Mucosa of rectum (tissue), 2 donors: ENCODE measurements at regions not wholly inside any gene's neighbourhood (a gene's known extent, or its start where the extent isn't known, plus 50 kb on each side); places are given as distances from the start of the nearest gene placed in this dataset.

Experiments used
- H3K27ac ChIP-seq, 2 donors: one replicate each; pipeline ENCODE4 v1.7.0; 2013; ENCODE audit warnings: inconsistent platforms in 2 of 2, low read depth in 2 of 2, low read length in 2 of 2
- H3K27me3 ChIP-seq, 2 donors: one replicate each; pipeline ENCODE4 v1.7.0; 2013; ENCODE audit warnings: low read length in 2 of 2; ENCODE audit not compliant: control insufficient read depth in 2 of 2, insufficient read depth in 2 of 2
- H3K36me3 ChIP-seq, 2 donors: one replicate each; pipeline ENCODE4 v1.7.0; 2013; ENCODE audit warnings: low read length in 2 of 2; ENCODE audit not compliant: control insufficient read depth in 2 of 2, insufficient read depth in 2 of 2
- H3K4me1 ChIP-seq, 2 donors: one replicate each; pipeline ENCODE4 v1.7.0; 2013; ENCODE audit warnings: low read length in 2 of 2, mild to moderate bottlenecking in 1 of 2; ENCODE audit not compliant: control insufficient read depth in 2 of 2, insufficient read depth in 2 of 2
- H3K4me3 ChIP-seq, 2 donors: one replicate each; pipeline ENCODE4 v1.7.0; 2013; ENCODE audit warnings: low read length in 2 of 2
- H3K9ac ChIP-seq, 2 donors: one replicate each; pipeline ENCODE4 v1.7.0; 2013; ENCODE audit warnings: low read length in 2 of 2, low read depth in 1 of 2, mild to moderate bottlenecking in 1 of 2
- H3K9me3 ChIP-seq, 2 donors: one replicate each; pipeline ENCODE4 v1.7.0; 2013; ENCODE audit warnings: low read length in 2 of 2; ENCODE audit not compliant: control insufficient read depth in 2 of 2
- donor health status: healthy.
- donor health status: Normal muscosa, but diverticular disease.

DNA sequence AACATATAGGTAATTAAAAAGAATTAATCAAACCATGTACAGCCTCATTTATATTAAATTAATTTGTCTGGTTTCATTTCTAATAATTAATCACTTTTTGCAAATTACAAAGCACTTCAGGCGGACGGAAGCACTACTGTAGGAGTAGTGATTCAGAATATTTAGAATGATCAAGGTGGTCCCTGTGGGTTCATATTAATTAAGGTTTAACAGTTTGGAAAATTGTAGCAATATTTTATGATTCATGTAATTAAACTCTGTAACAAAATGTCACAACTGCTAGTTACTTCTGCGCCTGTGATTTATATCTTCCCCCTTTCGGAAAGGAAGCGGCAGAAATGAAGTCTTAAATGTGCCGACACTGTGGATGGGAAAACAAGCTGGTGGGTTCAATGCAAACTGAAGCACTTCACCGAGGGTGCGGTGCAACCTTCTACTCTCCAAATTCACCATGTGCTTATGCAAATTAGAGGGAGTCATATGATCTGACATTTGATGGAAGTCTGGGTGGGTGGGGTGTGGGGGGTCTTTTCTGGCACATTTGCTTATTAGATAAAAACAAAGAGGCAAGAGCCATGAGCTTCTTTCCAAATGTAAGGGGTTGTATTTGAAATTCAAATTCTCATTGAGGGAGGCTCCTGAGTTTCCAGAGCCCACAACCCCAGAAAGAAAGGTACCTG is 679.4 kb downstream of the TOX3 start:
- H3K4me1 ChIP-seq: no peaks in the 10 kb centered on the region
- H3K9ac ChIP-seq: no peak overlapping the region
- no peaks in the 10 kb centered on the region for H3K36me3 ChIP-seq
- H3K27me3 ChIP-seq: no peaks in the 10 kb centered on the region
- no peaks in the 10 kb centered on the region for H3K9me3 ChIP-seq
- no peak overlapping the region for H3K4me3 ChIP-seq
- H3K27ac ChIP-seq: no peak overlapping the region

DNA sequence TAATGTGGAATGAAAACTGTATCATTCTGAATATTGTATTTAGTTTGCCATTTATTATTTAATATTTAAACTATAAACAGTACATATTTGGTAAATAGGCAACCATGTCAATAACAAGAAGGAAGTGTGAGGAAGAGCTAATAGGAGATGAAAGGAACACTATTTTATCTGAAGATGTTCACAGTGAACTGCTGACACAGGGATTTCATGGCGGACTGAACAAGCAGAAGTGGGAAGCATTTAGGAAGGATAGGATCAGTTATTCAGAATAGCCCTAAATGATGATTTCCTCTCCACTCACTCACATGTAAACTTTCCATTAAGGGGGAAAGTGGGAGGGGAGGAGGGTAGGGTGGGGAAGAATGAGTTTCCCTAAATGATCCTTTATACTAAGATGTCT is 682.4 kb downstream of the TOX3 start:
- Histone ChIP-seq H3K9ac (no peak overlapping the region), H3K9me3 (no peaks in the 10 kb centered on the region), H3K27me3 (no peaks in the 10 kb centered on the region), H3K27ac (no peak overlapping the region), H3K36me3 (no peaks in the 10 kb centered on the region), H3K4me1 (no peaks in the 10 kb centered on the region), H3K4me3 (no peak overlapping the region)

DNA sequence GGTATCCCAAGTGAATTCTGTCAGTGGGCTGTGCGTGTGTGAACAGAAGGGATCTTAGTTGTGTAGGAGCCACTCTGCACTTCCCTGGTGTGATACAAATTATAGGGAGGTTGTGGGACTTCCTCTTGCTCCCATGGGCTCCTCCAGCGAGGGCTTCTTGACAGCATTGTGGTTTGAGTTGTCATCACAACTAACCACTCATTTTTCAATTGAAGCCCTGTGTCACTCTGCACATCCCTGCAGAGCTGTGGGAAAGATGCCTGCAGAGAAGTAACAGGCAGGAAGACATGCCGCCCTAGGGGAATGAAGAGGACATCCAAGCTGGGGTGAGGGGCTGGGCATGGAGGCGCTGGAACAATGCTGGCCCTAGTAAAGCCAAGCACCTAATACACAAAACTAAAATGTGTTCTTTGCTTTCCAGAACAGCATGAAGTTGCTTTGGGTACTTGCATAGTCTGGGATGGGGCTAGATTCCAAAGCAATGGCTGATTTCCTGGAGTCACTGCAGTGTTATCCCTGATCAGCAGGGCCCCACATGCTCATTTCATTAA is 692.5 kb downstream of the TOX3 start:
- Histone ChIP-seq H3K9ac (no peak overlapping the region), H3K27me3 (no peaks in the 10 kb centered on the region), H3K27ac (no peak overlapping the region), H3K4me1 (no peaks in the 10 kb centered on the region), H3K4me3 (no peak overlapping the region), H3K9me3 (no peaks in the 10 kb centered on the region), H3K36me3 (no peaks in the 10 kb centered on the region)

DNA sequence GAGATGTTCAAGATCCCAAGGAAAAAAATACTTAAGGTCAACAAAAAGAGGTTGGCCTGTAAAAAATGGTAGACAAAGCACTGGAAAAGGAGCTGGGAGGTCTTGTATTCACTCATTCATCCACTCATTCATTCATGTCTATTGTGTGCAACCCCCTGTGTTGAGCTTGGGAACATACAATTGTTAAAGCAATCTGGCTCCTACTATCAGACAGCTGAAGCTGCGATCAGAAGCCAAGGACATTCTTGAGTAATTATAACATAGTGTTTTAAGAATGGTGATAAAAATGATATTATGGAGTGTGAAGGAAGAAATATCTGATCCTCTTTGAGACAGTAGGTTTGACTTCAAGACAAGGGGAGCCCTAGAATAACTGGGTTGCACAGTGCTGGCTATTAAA is 693.4 kb downstream of the TOX3 start:
- Histone ChIP-seq H3K9ac (no peak overlapping the region), H3K36me3 (no peaks in the 10 kb centered on the region), H3K4me1 (no peaks in the 10 kb centered on the region), H3K27ac (no peak overlapping the region), H3K27me3 (no peaks in the 10 kb centered on the region), H3K4me3 (no peak overlapping the region), H3K9me3 (no peaks in the 10 kb centered on the region)

DNA sequence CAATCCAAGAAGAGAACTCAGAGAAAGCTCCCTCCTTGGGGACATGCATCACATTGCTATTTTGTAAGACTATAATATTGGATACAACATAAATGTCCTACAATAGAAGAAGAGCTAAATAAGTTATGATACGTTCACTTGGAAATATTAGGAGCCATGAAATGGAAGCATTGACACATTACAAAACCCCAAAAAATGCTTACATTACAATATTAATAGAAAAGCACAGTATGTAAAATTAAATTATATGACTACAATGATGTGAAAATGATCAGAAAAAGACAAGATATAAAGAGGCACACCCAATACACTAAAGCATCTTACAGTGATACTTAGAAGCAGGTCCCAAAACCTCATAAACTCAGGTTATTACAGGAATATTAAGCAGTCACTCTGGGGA is 694.1 kb downstream of the TOX3 start:
- no peaks in the 10 kb centered on the region for H3K36me3 ChIP-seq
- no peaks in the 10 kb centered on the region for H3K27me3 ChIP-seq
- no peaks in the 10 kb centered on the region for H3K4me1 ChIP-seq
- H3K4me3 ChIP-seq: no peak overlapping the region
- H3K9ac ChIP-seq: no peak overlapping the region
- H3K9me3 ChIP-seq: no peaks in the 10 kb centered on the region
- no peak overlapping the region for H3K27ac ChIP-seq

DNA sequence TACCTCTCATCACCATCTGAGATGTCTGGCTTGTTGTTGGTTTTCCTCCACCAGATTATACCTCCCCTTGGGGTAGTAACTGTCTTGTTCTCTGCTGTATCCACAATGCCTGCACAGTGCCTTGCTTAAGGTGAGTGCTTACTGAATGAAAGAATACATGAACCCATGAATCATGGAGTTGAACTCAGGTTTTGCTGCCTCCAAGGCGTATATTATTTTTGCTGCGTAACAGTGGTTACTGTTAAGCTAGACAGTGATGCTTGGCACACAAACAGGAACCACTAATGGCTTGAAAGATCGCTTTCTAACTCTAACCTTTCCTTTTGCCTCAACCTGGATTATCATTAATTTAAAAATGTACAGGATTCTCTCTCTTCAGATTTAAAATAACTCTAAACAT is 695.8 kb downstream of the TOX3 start:
- Histone ChIP-seq H3K4me1 (no peaks in the 10 kb centered on the region), H3K4me3 (no peak overlapping the region), H3K9ac (no peak overlapping the region), H3K27ac (no peak overlapping the region), H3K27me3 (no peaks in the 10 kb centered on the region), H3K36me3 (no peaks in the 10 kb centered on the region), H3K9me3 (no peaks in the 10 kb centered on the region)

DNA sequence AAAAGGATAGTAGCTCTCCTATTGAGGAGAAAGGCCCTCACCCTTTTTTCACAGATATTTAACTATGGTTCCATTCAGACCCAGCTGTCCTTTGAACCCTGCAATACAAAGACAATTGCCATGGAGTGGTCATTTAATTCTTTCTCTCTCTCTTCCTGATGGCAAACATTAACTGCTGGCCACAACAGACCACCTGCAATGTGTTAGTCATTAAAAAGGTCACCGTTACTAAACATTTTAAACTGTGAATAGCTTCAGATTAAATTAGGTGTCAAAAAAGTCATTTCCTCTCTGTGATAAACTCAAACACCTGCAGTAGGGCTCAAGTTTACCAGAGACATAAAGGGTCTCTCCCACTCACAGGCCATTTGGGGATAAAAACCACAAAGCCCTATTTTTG is 697.2 kb downstream of the TOX3 start:
- Histone ChIP-seq H3K27me3 (no peaks in the 10 kb centered on the region), H3K9me3 (no peaks in the 10 kb centered on the region), H3K9ac (no peak overlapping the region), H3K36me3 (no peaks in the 10 kb centered on the region), H3K4me3 (no peak overlapping the region), H3K4me1 (no peaks in the 10 kb centered on the region), H3K27ac (no peak overlapping the region)

DNA sequence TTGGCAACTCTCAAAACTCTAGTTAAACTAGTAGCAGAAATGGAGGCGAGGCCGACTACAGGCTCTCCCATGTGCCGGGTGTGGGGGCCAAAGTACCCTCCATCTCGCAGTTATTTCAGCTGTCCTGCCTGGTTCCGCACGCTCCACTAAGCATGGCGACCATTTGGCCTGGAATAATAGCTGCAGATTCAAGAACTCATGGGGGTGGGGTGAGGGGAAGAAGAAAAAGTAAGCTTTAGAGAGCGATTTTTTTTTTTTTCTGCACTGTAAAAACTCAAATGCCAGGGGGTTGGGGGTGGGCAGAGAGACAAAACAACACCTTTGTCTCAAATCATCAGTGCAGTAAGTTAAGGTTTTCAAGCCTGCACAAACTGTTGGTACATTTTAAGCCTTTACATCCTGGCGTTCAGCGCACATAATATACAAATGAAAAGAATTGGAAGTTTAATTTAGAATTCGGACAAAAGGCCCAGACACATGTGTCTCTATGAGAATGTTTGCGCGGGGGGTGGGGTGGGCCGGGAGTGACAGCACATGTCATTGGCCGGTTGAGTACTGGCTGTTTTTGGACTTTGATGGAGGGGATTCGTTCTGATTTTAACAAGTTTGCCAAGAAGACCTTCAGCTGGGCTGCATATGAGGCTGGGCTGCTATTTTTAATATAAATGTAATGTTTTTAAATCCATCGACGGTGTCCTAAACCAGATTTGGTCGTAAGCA is 694.7 kb upstream of the SALL1 start:
- no peak overlapping the region for H3K4me3 ChIP-seq

DNA sequence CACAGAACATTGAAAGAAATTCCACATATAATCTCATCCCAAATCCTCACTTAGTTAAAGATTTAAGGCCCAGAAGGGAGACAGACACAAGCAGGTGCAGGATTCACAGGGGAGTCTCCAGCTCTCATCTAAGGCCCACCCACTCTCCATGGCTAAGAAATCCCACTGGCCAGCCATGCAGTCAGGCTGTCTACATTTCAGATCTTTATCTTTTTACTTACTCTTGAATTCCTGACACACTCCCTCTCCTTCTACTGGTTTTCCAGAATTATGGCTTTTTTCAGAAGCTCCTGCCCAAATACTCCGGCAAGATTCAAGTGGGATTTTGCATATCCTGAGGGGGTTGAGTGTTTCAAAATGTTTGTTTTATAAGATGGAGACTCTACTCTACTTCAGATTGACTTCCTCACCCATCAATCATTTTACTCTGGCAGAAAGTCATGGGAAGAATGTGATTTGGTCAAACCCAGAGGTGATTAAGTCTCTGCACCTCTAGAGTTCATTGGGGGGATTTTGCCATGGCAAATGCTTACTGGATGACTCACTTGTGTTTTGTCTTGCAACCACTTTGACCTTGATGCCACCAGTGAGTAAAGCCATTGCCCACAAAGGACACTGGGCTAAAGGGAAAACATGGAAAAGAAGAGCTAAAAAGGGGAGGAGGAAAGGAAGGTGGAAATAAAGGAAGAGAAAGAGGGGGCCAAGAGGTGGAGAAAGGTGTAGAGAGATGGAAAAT is 688.8 kb upstream of the SALL1 start:
- H3K27me3 ChIP-seq: no peaks in the 10 kb centered on the region
- H3K4me1 ChIP-seq: no peaks in the 10 kb centered on the region
- H3K9me3 ChIP-seq: no peaks in the 10 kb centered on the region
- no peak overlapping the region for H3K4me3 ChIP-seq
- no peak overlapping the region for H3K9ac ChIP-seq
- H3K27ac ChIP-seq: no peak overlapping the region
- no peaks in the 10 kb centered on the region for H3K36me3 ChIP-seq

More for the DNA sequence above, 694.7 kb upstream of the SALL1 start:
- Histone ChIP-seq H3K9me3 (no peaks in the 10 kb centered on the region), H3K4me1 (no peaks in the 10 kb centered on the region), H3K27me3 (no peaks in the 10 kb centered on the region), H3K9ac (no peak overlapping the region), H3K27ac (no peak overlapping the region), H3K36me3 (no peaks in the 10 kb centered on the region)

DNA sequence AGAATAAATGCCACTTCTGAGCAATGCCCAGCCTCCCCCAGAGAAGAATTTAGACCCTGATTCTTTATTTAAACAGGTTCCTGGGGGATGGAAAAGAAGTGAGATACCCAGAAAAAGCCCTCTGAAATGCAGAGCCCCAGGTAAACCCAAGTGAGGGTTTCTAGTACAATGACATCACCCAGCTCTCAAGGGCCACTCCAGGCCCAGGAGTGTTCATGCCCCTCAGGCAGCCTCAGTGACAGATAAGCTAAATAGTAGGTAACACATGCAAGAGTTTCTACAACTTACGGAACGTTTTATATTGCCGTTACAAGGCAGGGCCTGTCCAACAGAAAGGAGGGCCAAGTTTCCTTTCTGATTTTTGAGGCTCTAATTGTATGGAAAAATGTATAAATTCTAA is 683.7 kb upstream of the SALL1 start:
- Histone ChIP-seq H3K4me1 (no peaks in the 10 kb centered on the region), H3K4me3 (no peak overlapping the region), H3K27me3 (no peaks in the 10 kb centered on the region), H3K27ac (peak overlapping the region in 1 of 2 donors; percentile 43), H3K9me3 (no peaks in the 10 kb centered on the region), H3K36me3 (no peaks in the 10 kb centered on the region), H3K9ac (no peak overlapping the region)
